HG03108 (cell line): ENCODE measurements at regions not wholly inside any gene's neighbourhood (a gene's known extent, or its start where the extent isn't known, plus 50 kb on each side); places are given as distances from the start of the nearest gene placed in this dataset.

Source experiments
- ATAC-seq: cut with Tn5 transposase; IDR thresholded peaks from one replicate; pipeline ENCODE4 v1.9.1; 2021; ENCODE audit warnings: moderate library complexity; ENCODE audit not compliant: unreplicated experiment

DNA sequence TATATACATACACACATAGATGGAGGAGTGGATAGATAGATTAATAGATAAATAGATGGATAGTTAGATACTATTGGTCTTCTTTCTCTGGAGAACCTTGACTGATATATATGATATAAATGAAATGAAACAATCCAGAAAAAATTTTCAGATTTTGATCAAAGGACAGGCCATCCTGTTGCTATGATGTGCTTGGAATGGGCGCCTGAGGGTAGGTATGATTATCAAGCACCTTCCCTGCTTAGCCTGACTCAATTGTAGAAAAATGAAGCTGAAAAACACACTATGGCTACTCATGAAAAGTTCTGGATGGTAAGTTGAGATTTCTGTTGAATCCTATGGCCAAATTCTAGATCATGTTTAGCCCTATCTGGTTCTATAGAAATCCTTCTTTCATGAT lies 266.5 kb upstream of the KLF4 start:
- no peak for ATAC-seq

DNA sequence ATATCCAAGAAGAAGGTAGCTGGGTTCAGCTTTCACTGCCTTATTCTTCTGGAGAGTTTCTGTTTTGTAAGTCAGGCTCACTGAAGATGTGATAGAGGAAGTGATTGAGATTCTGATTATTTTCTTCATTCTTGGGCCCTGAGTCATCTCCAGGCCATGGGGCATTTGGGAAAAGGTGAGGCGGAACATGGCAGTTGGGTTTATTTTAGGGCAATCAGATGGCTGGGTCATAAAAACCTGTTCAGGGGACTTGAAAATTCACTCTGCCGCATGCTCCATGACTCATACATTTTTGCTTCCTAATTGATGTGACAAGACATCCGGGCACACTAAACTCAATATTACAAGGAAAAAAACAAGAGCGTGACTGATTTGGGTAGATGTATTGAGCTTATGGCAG lies 265.7 kb upstream of the KLF4 start:
- no peak for ATAC-seq

- no peak for ATAC-seq
These were observed 262.1 kb upstream of the KLF4 start for GRCh38 chr9:107751567-107752210.

- ATAC-seq, result no peak
These were observed 261.4 kb upstream of the KLF4 start for GRCh38 chr9:107750741-107751566.

GRCh38 chr9:107749787-107750444 lies 260.3 kb upstream of the KLF4 start:
- ATAC-seq, result no peak

- ATAC-seq, result no peak
These were observed 255.3 kb upstream of the KLF4 start for GRCh38 chr9:107744873-107745272.

GRCh38 chr9:107742531-107743309 lies 253.2 kb upstream of the KLF4 start:
- ATAC-seq, result no peak

DNA sequence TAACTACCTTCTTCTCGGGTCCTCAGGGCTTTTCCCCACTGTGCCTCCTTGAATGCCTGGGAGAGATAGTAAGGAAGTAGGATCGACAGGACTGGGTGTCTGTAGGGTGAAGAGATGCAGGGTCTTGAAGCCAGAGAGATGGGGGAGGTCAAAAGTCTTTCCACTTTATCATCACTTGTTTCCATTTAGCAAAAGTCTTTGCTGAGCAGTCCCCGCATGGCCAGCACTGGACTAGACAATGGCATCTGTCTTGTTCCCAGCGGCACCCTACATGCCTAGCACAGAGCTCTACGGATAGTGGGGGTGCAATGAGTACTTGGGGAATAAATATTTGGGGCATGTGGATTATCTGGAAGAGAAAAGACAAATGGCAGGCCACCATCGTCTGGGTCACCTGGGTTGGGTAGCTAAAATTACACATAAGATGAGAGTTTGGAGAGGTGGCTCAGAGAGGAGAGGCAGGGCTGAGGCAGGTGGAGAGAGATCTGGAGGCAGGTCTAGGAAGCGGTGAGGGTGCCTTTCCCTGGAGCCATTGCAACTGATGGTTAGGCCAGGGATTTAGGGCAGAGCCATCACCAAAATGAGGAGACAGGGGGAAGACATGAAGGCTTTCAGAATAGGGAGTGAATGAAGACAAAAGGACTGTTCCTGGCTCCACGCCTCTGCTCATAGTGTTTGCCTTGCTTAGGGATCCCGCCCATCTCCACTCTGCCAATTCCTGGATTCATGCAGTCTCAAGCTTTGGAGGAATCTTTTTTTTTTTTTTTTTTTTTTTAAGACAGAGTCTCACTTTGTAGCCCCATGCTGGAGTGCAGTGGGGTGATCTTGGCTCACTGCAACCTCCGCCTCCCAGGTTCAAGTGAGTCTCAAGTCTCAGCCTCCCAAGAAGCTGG lies 250.8 kb upstream of the KLF4 start:
- ATAC-seq, result no peak

GRCh38 chr9:107739601-107740082 lies 250.1 kb upstream of the KLF4 start:
- ATAC-seq, result no peak

DNA sequence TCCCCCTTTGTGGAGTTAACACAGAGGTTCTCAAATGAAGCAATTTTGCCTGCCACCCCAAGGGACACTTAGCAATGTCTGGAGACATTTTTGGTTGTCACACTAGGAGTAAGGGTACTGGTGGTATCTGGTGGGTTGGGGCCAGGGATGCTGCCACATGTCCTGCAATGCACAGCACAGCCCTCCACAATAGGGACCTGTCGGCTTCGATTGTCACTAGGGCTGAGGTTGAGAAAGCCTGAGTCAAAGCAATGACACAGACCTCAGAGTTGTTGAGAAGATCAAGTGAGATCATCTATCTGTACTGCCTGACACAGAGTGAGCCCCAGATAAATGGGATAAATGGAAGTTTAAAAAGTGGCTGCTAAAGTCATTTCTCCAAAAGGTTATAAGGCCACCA lies 249.2 kb upstream of the KLF4 start:
- no peak for ATAC-seq

DNA sequence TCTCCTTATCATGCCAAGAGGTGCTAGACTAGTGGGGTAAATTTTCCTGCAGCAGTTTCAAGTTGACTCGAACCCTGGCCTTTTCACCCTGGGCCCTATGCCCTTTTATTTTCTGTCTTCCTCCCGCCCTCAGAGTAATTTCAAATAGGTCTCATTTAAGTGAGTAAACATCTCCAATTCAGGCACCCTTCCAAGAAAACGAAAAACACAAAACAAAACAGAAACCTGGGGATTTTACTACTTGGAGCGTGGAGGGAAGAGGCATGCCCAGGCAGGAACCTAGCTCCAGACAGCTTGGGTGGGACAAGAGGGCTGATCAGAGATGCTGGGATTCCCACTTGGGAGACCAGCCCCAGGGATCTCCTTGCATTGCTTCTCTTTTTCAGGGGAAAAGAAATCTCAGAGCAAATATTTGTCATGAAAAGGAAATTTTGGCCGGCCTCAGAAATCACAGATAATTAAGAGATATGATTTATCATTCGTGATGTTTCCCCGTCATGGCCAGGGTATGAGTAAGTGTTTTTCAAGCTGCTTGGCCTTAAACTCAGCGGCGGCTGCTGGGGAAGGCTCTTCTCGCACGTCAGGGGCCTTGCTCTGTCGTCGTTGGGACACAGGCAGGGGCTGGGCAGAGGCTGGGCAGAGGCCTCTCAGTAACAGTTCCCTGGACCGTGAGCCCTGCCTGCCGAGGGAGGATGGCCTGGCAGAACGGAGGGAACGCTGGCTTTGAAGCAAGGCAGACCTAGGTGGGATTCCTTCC lies 248.6 kb upstream of the KLF4 start:
- ATAC-seq, result no peak

GRCh38 chr9:107737610-107737986 lies 248.0 kb upstream of the KLF4 start:
- ATAC-seq, result no peak

- ATAC-seq, result no peak
These were observed 246.3 kb upstream of the KLF4 start for GRCh38 chr9:107735821-107736220.

GRCh38 chr9:107734256-107735013 lies 244.9 kb upstream of the KLF4 start:
- ATAC-seq, result no peak

GRCh38 chr9:107733523-107733894 lies 243.9 kb upstream of the KLF4 start:
- ATAC-seq, result no peak

DNA sequence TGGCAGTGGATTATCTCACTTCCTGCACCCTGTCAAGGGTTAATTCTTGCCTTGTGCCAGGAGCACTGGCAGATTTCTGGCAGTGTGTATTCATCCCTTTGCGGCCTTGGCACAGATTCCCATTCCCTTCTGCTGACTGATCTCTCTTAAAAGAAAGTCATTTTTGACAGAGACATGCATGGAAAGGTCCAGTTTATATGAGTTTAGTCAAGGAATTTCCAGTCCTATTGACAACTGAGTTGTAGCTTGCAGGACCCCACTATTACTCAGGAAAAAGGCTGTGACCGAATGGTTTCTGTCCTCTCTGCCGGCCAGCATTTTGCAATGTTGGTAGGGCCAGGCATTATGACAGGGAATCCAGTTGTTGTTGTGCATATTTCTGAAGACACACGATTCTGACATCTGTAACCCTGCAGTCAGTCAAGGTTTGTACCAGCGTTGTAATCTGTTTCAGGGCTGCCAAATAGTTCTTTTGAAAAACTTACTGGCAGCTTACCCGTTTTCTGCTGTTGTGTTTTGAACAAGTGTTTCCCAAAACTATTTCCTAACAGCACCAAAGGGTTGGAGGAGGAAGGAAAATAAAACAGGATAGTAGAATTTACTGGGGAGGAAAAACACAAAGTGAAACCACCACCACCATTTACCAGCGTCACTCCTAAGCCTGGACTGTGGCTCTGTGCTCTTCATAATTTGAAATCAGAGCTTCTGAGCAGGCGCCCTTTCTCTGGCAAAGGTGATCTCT lies 243.4 kb upstream of the KLF4 start:
- ATAC-seq, result no peak

- no peak for ATAC-seq
These were observed 241.7 kb upstream of the KLF4 start for GRCh38 chr9:107731115-107731762.

- ATAC-seq, result no peak
These were observed 241.1 kb upstream of the KLF4 start for GRCh38 chr9:107730666-107731065.
